A673 (cell line): ENCODE measurements at regions not wholly inside any gene's neighbourhood (a gene's known extent, or its start where the extent isn't known, plus 50 kb on each side); places are given as distances from the start of the nearest gene placed in this dataset.

ENCODE experiments used
- BruUV-seq: library from RNA; stranded (reverse); fragments of 400-500 nt; replicated peaks from 2 replicates; lab custom pipeline; 2021; lab: Mats Ljungman, UMichigan
- CTCF ChIA-PET: fragments of 300-600 bp; sonication (Branson Sonifier 250); formaldehyde crosslinking; loops from one replicate; lab custom pipeline; 2022; ENCODE audit warnings: antibody characterized with exemption; lab: Charles Lee
- POLR2A ChIA-PET: fragments of 300-600 bp; sonication (Branson Sonifier 250); formaldehyde crosslinking; loops from one replicate; lab custom pipeline; 2022; ENCODE audit warnings: antibody characterized with exemption; ENCODE audit not compliant: low non-redundant PET; lab: Charles Lee
- DNase-seq: peaks from one replicate; pipeline ENCODE4 v3.0.0-alpha.2; 2015; ENCODE audit warnings: low spot score
- H3K27ac ChIP-seq: fragments of 200-600 bp; sonication (generic); 2 replicates; pipeline ENCODE4 v1.5.1; 2016; ENCODE audit warnings: mixed run types, low read depth, mild to moderate bottlenecking, mixed read lengths, antibody characterized with exemption, low read length; ENCODE audit not compliant: poor library complexity, severe bottlenecking
- H3K27me3 ChIP-seq: fragments of 200-600 bp; sonication (generic); replicated peaks from 2 replicates; pipeline ENCODE4 v1.6.1; 2017; ENCODE audit warnings: mixed run types, low read depth, mild to moderate bottlenecking, mixed read lengths, antibody characterized with exemption, low read length; ENCODE audit not compliant: insufficient read depth, poor library complexity
- H3K36me3 ChIP-seq: fragments of 200-600 bp; sonication (generic); 2 replicates; pipeline ENCODE4 v1.6.1; 2016; ENCODE audit warnings: mixed run types, mild to moderate bottlenecking, mixed read lengths, antibody characterized with exemption, low read length; ENCODE audit not compliant: insufficient read depth, poor library complexity, severe bottlenecking
- H3K4me1 ChIP-seq: fragments of 200-600 bp; sonication (generic); 2 replicates; pipeline ENCODE4 v1.6.1; 2017; ENCODE audit warnings: mixed run types, mild to moderate bottlenecking, mixed read lengths, antibody characterized with exemption, low read length; ENCODE audit not compliant: insufficient read depth, poor library complexity, severe bottlenecking
- H3K4me3 ChIP-seq: fragments of 200-600 bp; sonication (generic); 2 replicates; pipeline ENCODE4 v1.5.1; 2016; ENCODE audit warnings: low read depth, mixed run types, mild to moderate bottlenecking, mixed read lengths, low read length; ENCODE audit not compliant: poor library complexity, severe bottlenecking
- H3K9me3 ChIP-seq: fragments of 200-600 bp; sonication (generic); 2 replicates; pipeline ENCODE4 v1.6.1; 2016; ENCODE audit warnings: mixed run types, low read depth, mild to moderate bottlenecking, mixed read lengths, antibody characterized with exemption, low read length; ENCODE audit not compliant: poor library complexity, severe bottlenecking
- CTCF ChIP-seq: fragments of 300-800, 200-600 bp; sonication (generic); conservative IDR thresholded peaks from 2 replicates; pipeline ENCODE4 v1.5.1; 2017; ENCODE audit warnings: low read depth, mild to moderate bottlenecking, antibody characterized with exemption, low read length, moderate library complexity, mixed read lengths
- EZH2 ChIP-seq: fragments of 200-600 bp; sonication (generic); IDR thresholded peaks from 2 replicates; pipeline ENCODE4 v1.6.1; 2017; ENCODE audit warnings: borderline replicate concordance, low read depth, mild to moderate bottlenecking, mixed read lengths, antibody characterized with exemption, low read length; ENCODE audit not compliant: poor library complexity, severe bottlenecking
- intact Hi-C: fragments of 100-400 bp; cut with micrococcal nuclease; formaldehyde crosslinking; loops from one replicate; pipeline ENCODE4 v1.10.0; 2022; ENCODE audit not compliant: unreplicated experiment

GRCh38 chr10:109149666-109150350 is 773.5 kb downstream of the XPNPEP1 start:
- DNase-seq, result no peak
- Histone ChIP-seq H3K9me3 (peaks cover 3% of the 10 kb centered on the region), H3K27ac (no peak overlapping the region), H3K27me3 (no peaks in the 10 kb centered on the region), H3K36me3 (no peaks in the 10 kb centered on the region), H3K4me3 (no peak overlapping the region), H3K4me1 (peaks cover 3% of the 10 kb centered on the region)
- ChIA-PET CTCF (no interaction called here), POLR2A (interaction anchor here (0.6 kb wide), 1 partner anchor 854 kb away, joined by 3 read pairs; no protein-coding TSS in a partner anchor)
- no TSS peak for BruUV-seq
- TF ChIP-seq EZH2 (no peak), CTCF (no peak)
- intact Hi-C loops, result no loop called here

- ChIA-PET CTCF (no interaction called here), POLR2A (no interaction called here)
- H3K4me3 ChIP-seq, result no peak overlapping the region
- H3K27ac ChIP-seq, result no peak overlapping the region
- no peaks in the 10 kb centered on the region for H3K36me3 ChIP-seq
- H3K9me3 ChIP-seq, result peaks cover 4% of the 10 kb centered on the region
- intact Hi-C loops, result no loop called here
- no TSS peak for BruUV-seq
- no peak for DNase-seq
- no peaks in the 10 kb centered on the region for H3K27me3 ChIP-seq
- H3K4me1 ChIP-seq, result no peaks in the 10 kb centered on the region
- no peak for TF ChIP-seq EZH2
Observed at GRCh38 chr10:109127363-109127762, 795.9 kb downstream of the XPNPEP1 start.

GRCh38 chr10:109126541-109126940 is 796.8 kb downstream of the XPNPEP1 start:
- ChIA-PET POLR2A (no interaction called here), CTCF (no interaction called here)
- DNase-seq, result no peak
- intact Hi-C loops, result no loop called here
- H3K36me3 ChIP-seq, result no peaks in the 10 kb centered on the region
- no peak overlapping the region for H3K27ac ChIP-seq
- TF ChIP-seq EZH2 (no peak), CTCF (no peak)
- peaks cover 4% of the 10 kb centered on the region for H3K9me3 ChIP-seq
- no peaks in the 10 kb centered on the region for H3K4me1 ChIP-seq
- no TSS peak for BruUV-seq
- no peak overlapping the region for H3K4me3 ChIP-seq
- H3K27me3 ChIP-seq, result no peaks in the 10 kb centered on the region
